ACC112 (cell line): ENCODE measurements at regions not wholly inside any gene's neighbourhood (a gene's known extent, or its start where the extent isn't known, plus 50 kb on each side); places are given as distances from the start of the nearest gene placed in this dataset.
"Not testable (repeated sequence)": the region's sequence is repeated elsewhere in the genome, so short reads cannot be mapped to it uniquely, and the experiment has no call there.

Source experiments
- H2AFZ ChIP-seq: fragments of 200-600 bp; sonication (generic); one replicate; pipeline ENCODE4 v1.6.0; 2017; ENCODE audit warnings: antibody characterized with exemption, low read length; ENCODE audit not compliant: unreplicated experiment
- H3K27ac ChIP-seq: fragments of 200-600 bp; sonication (generic); 2 replicates; pipeline ENCODE4 v1.5.1; 2014; ENCODE audit warnings: low read depth, mild to moderate bottlenecking, antibody characterized with exemption, low read length, moderate library complexity
- H3K27me3 ChIP-seq: fragments of 200-600 bp; sonication (generic); 2 replicates; pipeline ENCODE4 v1.6.1; 2014; ENCODE audit warnings: mild to moderate bottlenecking, antibody characterized with exemption, low read length, moderate library complexity, mixed read lengths; ENCODE audit not compliant: insufficient read depth
- H3K36me3 ChIP-seq: fragments of 200-600 bp; sonication (generic); 2 replicates; pipeline ENCODE4 v1.6.1; 2016; ENCODE audit warnings: mild to moderate bottlenecking, antibody characterized with exemption, low read length, moderate library complexity, mixed read lengths; ENCODE audit not compliant: insufficient read depth
- H3K4me1 ChIP-seq: fragments of 200-600 bp; sonication (generic); one replicate; pipeline ENCODE4 v1.6.1; 2016; ENCODE audit warnings: low read length, mixed read lengths; ENCODE audit not compliant: insufficient read depth, unreplicated experiment, control insufficient read depth
- H3K4me3 ChIP-seq: fragments of 200-600 bp; sonication (generic); 2 replicates; pipeline ENCODE4 v1.5.1; 2014; ENCODE audit warnings: mild to moderate bottlenecking, low read depth, low read length
- H3K79me2 ChIP-seq: fragments of 200-600 bp; sonication (generic); one replicate; pipeline ENCODE4 v1.6.0; 2016; ENCODE audit warnings: low read length; ENCODE audit not compliant: control insufficient read depth, unreplicated experiment, insufficient read depth

DNA sequence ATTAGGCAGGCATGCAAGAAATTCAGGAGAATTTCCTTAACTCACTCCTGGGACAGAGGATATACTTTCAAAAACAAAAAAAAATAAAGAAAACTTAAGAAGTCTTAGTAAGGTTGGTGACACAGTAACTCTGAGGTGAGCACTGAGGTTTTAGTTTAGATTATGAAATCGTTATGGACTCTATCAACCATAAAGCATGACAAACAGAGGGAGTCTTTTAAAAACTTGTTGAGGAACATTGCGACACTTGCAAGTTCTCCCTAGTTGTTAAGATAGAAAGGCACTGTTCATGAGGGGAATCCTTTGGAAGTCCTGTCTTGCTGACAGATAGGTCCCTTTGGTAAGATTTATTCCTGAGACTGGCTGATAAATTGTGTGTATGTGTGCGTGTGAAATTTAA is 194.3 kb upstream of the ERBB4 start:
- no peaks in the 10 kb centered on the region for H3K36me3 ChIP-seq
- H3K4me1 ChIP-seq = no peaks in the 10 kb centered on the region

GRCh38 chr2:212730994-212731393 is 192.4 kb upstream of the ERBB4 start:
- H3K27me3 ChIP-seq = no peaks in the 10 kb centered on the region
- H3K4me1 ChIP-seq = no peaks in the 10 kb centered on the region
- H3K36me3 ChIP-seq = no peaks in the 10 kb centered on the region
- H3K4me3 ChIP-seq = no peak overlapping the region
- H3K79me2 ChIP-seq = no peaks in the 10 kb centered on the region
- no peak overlapping the region for H2AFZ ChIP-seq
- H3K27ac ChIP-seq = no peak overlapping the region

More for the DNA sequence above, 194.3 kb upstream of the ERBB4 start:
- Histone ChIP-seq H3K27me3 (no peaks in the 10 kb centered on the region), H2AFZ (no peak overlapping the region), H3K27ac (no peak overlapping the region), H3K79me2 (no peaks in the 10 kb centered on the region), H3K4me3 (no peak overlapping the region)

GRCh38 chr2:212728717-212729116 is 190.1 kb upstream of the ERBB4 start:
- no peaks in the 10 kb centered on the region for H3K79me2 ChIP-seq

GRCh38 chr2:212727751-212728150 is 189.1 kb upstream of the ERBB4 start:
- Histone ChIP-seq H3K4me1 (peaks cover 4% of the 10 kb centered on the region), H3K27ac (no peak overlapping the region), H3K36me3 (no peaks in the 10 kb centered on the region), H3K4me3 (no peak overlapping the region), H3K27me3 (no peaks in the 10 kb centered on the region), H3K79me2 (no peaks in the 10 kb centered on the region), H2AFZ (no peak overlapping the region)

More at GRCh38 chr2:212728717-212729116, 190.1 kb upstream of the ERBB4 start:
- Histone ChIP-seq H2AFZ (no peak overlapping the region), H3K4me3 (no peak overlapping the region), H3K27ac (no peak overlapping the region), H3K4me1 (no peaks in the 10 kb centered on the region), H3K36me3 (no peaks in the 10 kb centered on the region), H3K27me3 (no peaks in the 10 kb centered on the region)

DNA sequence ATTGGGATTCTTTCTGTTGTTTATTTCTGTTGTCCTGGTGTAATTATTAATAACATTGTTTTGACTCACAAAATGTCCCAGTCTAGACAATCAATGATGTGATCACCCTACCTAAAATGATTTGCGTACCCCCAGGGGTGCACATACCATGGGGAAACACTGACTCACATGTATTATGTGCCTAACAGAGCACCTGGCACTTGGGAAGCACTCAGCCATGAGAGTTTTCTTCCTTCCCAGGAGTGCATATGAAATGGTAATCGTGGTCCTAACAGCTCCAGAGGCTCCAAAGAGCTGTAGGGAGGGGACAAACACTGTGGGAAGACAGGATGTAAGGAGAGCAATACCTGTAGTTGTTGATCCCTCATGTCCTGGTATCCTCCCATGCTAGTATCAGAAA is 187.8 kb upstream of the ERBB4 start:
- Histone ChIP-seq H3K27me3 (no peaks in the 10 kb centered on the region), H3K4me1 (peaks cover 4% of the 10 kb centered on the region), H2AFZ (no peak overlapping the region), H3K27ac (no peak overlapping the region), H3K4me3 (no peak overlapping the region), H3K36me3 (no peaks in the 10 kb centered on the region), H3K79me2 (no peaks in the 10 kb centered on the region)

DNA sequence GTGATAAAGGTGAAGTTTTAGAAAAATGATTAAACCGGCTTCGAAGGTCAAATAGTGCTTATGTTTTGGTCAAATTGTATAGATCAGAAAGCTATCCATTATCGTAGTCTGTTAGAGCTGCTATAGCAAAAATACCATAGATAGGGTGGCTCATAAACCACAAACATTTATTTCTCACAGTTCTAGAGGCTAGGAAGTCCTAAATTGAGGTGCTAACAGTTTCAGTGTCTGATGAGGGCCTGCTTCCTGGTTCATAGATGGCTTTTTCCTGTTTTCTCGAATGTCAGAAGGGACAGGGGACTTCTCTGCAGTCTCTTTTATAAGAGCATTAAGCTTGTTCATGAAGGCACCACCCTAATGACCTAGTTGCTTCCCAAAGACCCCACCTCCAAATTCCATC is 186.6 kb upstream of the ERBB4 start:
- Histone ChIP-seq H3K36me3 (no peaks in the 10 kb centered on the region), H2AFZ (no peak overlapping the region), H3K79me2 (no peaks in the 10 kb centered on the region), H3K4me3 (no peak overlapping the region), H3K27me3 (no peaks in the 10 kb centered on the region), H3K27ac (no peak overlapping the region), H3K4me1 (peaks cover 4% of the 10 kb centered on the region)

- Histone ChIP-seq H2AFZ (no peak overlapping the region), H3K27me3 (no peaks in the 10 kb centered on the region), H3K4me1 (peaks cover 4% of the 10 kb centered on the region), H3K79me2 (no peaks in the 10 kb centered on the region), H3K36me3 (no peaks in the 10 kb centered on the region), H3K27ac (no peak overlapping the region; the same call in 1 of the 2 replicates), H3K4me3 (no peak overlapping the region)
These were observed 184.6 kb upstream of the ERBB4 start for GRCh38 chr2:212723226-212723625.

DNA sequence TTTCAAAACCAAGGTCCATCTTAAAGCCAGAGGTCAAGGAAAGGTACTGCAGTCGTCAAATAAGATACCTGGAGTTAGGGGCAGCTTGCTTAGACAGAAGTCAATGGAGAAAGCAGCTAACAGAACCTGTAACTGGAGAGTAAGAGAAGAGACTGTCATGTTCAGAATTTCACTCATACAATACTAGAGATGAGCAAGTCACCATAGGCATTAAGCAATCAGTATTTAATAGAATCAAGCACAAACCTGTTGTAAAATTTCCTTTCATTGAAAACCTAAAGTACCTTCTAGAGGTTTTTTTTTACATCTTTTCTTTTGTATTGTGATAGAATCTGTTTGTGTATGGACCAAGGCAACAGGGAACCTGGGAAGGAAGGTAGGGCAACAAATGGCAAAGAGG is 183.4 kb upstream of the ERBB4 start:
- Histone ChIP-seq H3K79me2 (no peaks in the 10 kb centered on the region), H3K27ac (no peak overlapping the region), H3K27me3 (no peaks in the 10 kb centered on the region), H3K4me3 (no peak overlapping the region), H2AFZ (no peak overlapping the region), H3K4me1 (peaks cover 4% of the 10 kb centered on the region), H3K36me3 (no peaks in the 10 kb centered on the region)

- no peak overlapping the region for H3K27ac ChIP-seq
- H3K36me3 ChIP-seq = no peaks in the 10 kb centered on the region
- H3K79me2 ChIP-seq = no peaks in the 10 kb centered on the region
- H3K4me1 ChIP-seq = peaks cover 4% of the 10 kb centered on the region
- no peak overlapping the region for H2AFZ ChIP-seq
- no peaks in the 10 kb centered on the region for H3K27me3 ChIP-seq
- H3K4me3 ChIP-seq = no peak overlapping the region
These were observed 182.4 kb upstream of the ERBB4 start for GRCh38 chr2:212721026-212721451.

GRCh38 chr2:212715411-212715810 is 176.8 kb upstream of the ERBB4 start:
- H3K4me1 ChIP-seq, H3K79me2 ChIP-seq, H3K27me3 ChIP-seq, H3K27ac ChIP-seq, H3K4me3 ChIP-seq, H3K36me3 ChIP-seq, H2AFZ ChIP-seq: not testable (repeated sequence)

DNA sequence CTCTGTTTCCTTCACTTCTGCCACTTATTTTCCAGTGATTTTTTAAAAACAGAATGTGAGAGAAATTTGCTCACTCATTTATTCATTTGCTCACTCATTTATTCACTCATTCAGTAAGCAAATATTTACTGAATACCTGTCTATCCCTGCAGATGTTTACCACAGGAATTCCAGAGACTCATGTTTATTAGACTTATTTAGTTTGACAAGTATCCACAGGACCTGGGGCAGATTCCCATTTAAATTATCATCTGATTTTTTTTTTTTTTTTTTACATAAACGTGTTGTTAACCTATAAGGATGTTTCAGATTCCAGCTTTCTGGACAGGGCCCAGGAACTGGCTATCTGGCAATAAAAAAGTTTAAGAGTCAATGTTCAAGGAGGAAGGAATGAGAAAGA is 175.1 kb upstream of the ERBB4 start:
- H3K27ac ChIP-seq = no peak overlapping the region
- no peaks in the 10 kb centered on the region; the same call in 1 of the 2 replicates for H3K36me3 ChIP-seq
- no peaks in the 10 kb centered on the region for H3K27me3 ChIP-seq
- H2AFZ ChIP-seq = no peak overlapping the region
- H3K4me1 ChIP-seq = peaks cover 5% of the 10 kb centered on the region
- no peaks in the 10 kb centered on the region for H3K79me2 ChIP-seq
- H3K4me3 ChIP-seq = no peak overlapping the region
